Sigmoid colon (tissue), 4 donors: ENCODE measurements at regions not wholly inside any gene's neighbourhood (a gene's known extent, or its start where the extent isn't known, plus 50 kb on each side); places are given as distances from the start of the nearest gene placed in this dataset.

Source experiments
- CTCF ChIP-seq, 4 experiments: fragments of 450-650 bp in 3 of 4; fragments of 200-600 bp in 1 of 4; IDR thresholded peaks; one replicate each; pipeline ENCODE4 v1.5.1; 2016 to 2019; ENCODE audit warnings: antibody characterized with exemption in 4 of 4, mild to moderate bottlenecking in 3 of 4, moderate library complexity in 2 of 4
- POLR2AphosphoS5 ChIP-seq, 4 donors: sonication (generic); formaldehyde crosslinking; IDR thresholded peaks; one replicate each; pipeline ENCODE4 v1.6.1; 2017; ENCODE audit warnings: antibody characterized with exemption in 4 of 4

- TF ChIP-seq POLR2AphosphoS5 (IDR thresholded peaks at IDR 0.05) (no peak), CTCF (IDR thresholded peaks at IDR 0.05) (no peak)
These were observed 456.2 kb downstream of the BCL11A start for GRCh38 chr2:60097298-60097697.
